ENCODE measurements at regions not wholly inside any gene's neighbourhood (a gene's known extent, or its start where the extent isn't known, plus 50 kb on each side); places are given as distances from the start of the nearest gene placed in this dataset.
A peak's percentile ranks its signal among the peaks of the same experiment; 100 is the strongest.

- DNase-seq (ENCODE audit: low read depth), result no peak
Observed at GRCh38 chr6:21965016-21965415, 331.8 kb downstream of the PRL start.

GRCh38 chr6:21965953-21966539, 330.8 kb downstream of the PRL start:
- DNase-seq (ENCODE audit: low read depth), result no peak

DNA sequence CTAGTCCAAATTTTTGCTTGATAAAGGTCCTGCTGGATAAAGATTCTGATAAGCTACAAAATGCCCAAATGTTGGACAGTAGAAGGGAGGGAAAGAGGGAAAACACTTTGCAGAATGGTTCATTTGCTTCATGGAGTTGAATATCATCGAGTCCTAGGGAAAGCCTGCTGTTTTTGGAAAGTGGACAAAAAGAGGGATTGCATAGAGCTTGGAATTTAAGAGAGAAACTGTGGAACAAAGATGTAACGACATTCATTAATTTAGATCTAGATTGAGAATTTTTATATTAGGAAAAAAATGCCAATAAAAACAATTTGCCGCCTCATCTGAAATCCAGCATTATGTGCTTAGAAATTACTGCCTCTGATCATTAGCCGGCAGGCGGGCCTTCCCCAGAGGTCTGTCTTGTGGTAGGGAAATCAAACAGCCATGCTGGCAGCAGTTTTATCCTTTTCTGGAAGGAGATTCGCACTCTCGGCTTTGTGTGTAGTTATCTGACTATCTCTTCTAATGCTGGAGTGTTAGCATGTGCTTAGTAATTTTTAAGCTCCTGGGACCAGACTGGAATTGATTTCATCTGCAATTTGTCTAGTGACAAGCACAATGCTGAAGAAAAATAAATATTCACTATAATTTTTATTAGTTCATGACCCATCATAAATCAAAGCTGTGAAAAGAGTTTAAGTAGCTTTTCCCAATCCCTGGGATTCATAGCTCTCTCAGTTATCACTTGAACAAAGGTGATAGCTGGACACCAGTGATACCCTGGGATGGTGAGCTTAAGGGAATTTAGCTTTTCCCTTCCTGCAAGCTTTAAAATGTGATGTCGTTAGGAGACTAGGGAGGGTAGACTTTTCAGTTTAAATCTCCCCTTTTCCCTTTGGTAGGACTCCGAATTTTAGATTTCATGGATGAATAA, 329.5 kb downstream of the PRL start:
- DNase-seq (ENCODE audit: low read depth), result no peak

- no peak for DNase-seq (ENCODE audit: low read depth)
Observed at GRCh38 chr6:21968411-21968810, 328.4 kb downstream of the PRL start.

- no peak for DNase-seq (ENCODE audit: low read depth)
Observed at GRCh38 chr6:21969192-21969591, 327.6 kb downstream of the PRL start.

- DNase-seq (ENCODE audit: low read depth), result no peak
Observed at GRCh38 chr6:21970569-21971300, 326.1 kb downstream of the PRL start.

- DNase-seq (ENCODE audit: low read depth), result no peak
Observed at GRCh38 chr6:21971541-21971940, 325.3 kb downstream of the PRL start.

DNA sequence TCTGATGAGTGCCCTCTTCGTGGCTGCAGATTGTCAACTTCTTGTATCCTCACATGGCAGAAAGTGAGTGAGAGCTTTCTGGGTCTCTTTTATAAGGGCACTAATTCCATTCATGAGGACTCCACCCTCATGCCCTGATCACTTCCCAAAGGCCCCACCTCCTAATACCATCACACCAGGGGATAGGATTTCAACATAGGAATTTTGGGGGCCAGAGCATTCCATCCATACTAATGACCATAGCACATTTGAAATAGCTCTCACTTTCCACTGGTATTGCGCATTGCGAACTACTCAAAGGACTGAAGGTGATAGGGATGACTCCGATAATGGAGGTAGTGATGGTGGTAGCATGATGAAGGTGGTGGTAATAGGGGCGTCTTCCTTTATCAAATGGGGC, 324.3 kb downstream of the PRL start:
- DNase-seq (ENCODE audit: low read depth), result no peak

GRCh38 chr6:21977346-21977745, 319.5 kb downstream of the PRL start:
- DNase-seq (ENCODE audit: low read depth), result no peak

- DNase-seq (ENCODE audit: low read depth), result no peak
Observed at GRCh38 chr6:21981235-21981833, 315.5 kb downstream of the PRL start.

- no peak for DNase-seq (ENCODE audit: low read depth)
Observed at GRCh38 chr6:21984135-21984534, 312.7 kb downstream of the PRL start.

DNA sequence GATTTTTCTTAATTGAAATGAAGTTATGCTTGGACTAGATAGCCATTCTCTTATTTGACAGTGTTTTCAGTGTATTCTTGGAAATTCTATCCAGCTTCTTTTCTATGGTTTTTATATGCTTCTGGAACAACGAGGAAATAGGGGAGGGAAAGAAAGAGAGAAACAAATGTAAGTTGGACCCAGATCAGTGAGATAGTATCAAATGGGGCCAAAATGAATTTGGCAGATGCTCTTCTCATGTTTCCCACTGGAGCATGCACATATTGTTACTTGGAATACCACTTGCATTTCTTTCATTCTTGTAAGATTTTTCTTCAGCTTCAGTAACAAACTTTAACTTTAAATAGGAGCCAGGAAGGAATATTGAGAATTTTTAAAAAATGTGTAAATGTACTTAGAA, 312.3 kb downstream of the PRL start:
- DNase-seq (ENCODE audit: low read depth), result no peak

DNA sequence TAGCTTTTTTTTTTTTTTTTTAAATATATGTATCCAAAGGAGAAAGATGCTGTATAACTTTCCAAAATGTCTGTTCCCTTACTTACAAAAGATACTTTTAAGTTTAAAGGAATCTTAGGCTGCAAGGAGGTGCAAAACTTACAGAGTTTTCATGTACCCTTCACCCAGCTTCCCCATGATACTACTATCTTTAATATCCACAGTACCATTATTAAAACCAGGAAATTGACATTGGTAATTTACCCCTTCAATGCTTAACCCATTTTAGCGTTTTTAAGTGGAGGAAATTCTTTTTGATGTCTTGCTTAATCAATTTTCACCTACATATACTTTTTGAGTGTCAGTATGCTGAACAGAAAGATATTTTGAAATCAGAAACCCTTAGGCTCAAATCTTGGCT, 310.9 kb downstream of the PRL start:
- no peak for DNase-seq (ENCODE audit: low read depth)

DNA sequence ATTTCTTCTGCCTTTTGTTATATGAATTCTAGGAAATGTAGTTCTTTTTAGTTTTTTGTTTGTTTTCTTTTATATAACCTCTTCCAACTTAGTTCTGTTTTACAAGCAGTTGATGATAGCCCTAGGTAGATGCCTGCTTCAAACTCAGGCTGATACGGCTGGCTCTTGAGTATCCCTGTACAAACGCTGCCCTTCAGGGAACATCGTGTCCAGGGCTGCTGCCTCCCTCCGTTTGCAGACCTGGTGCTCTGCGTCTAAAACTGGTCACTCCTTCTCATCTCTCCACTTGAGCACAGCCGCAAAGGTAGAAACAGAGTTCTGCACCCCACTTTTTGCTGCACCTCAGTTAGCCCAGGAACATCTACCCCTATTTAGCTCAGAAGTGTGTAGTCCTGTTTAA, 310.1 kb downstream of the PRL start:
- DNase-seq (ENCODE audit: low read depth), result no peak

DNA sequence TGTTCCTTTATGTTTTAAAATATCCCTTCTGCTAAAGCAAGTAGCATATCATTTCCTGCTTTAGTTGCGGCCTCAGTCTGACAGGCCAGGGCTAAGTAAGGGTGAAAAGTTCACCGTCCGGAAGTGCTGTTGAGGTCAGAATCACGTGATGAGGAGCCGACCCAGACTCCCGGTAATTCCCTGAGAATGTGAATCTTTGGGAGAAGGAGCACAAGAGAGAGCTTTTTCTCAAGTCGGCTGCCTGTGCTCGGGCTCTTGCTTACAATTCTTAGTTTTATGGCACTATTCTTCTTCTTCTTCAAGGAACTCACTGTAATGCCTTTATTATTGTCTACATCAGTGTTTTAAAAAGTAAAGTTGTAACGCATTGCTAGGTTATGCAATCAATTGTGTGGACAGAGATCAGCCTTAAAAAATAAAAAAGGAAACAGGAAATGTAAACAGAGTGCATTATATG, 309.3 kb downstream of the PRL start:
- no peak for DNase-seq (ENCODE audit: low read depth)

DNA sequence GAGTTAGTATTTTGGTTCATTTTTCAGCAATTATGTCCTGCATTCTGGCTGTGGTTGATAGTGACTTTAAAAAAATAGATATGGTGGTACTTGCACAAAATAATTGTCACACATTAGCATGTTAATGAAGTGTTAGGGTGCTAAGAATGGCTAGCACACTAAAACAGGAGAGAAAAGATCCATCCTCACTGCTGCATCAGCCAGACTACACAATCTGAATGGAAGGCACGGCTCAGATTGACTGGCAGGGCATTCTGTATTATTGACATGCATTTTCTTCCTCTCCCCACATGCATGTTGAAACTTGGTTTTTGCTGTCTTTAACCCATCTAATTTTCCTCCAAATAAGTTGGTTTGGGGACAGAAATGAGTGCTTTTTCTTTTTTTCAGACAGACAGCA, 306.3 kb downstream of the PRL start:
- no peak for DNase-seq (ENCODE audit: low read depth)

DNA sequence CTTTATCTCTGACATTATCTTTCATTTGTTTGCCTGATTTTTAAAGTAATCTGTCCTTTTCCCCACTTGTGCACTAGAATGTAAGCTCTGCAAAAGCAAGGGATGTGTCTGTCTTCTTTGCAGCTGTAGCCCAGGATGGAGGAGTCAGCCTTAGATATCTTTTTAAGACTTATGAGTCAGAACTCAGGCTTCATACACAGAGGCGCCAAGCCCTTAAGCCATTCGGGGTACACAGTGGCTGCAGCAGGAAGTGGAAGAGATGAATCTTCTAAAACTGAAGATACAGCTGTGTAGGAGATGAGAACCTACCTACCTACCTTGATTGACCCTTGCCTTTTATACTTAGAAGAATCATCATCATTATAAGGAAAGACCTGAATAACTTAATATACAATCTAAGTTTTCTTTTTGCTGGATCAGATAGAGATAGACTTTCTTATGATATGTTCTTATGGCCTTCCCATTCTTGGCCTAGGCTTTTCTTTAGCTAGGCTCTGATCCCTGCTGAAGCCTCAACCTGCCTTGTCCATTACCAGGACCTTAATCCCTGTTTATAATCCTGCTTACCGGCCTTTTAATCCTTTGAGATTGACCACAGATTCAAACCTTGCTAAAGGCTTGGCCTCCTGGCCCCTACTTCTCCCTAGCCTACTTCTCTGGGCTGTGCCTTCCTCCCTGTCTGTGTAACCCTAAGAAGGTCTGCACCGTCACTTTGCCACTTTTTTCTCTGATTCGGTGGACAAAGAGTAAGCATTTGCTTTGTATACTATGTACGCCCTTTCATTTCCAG, 304.5 kb downstream of the PRL start:
- DNase-seq (ENCODE audit: low read depth), result peak; percentile 5

- DNase-seq (ENCODE audit: low read depth), result no peak
Observed at GRCh38 chr6:21993841-21994240, 303.0 kb downstream of the PRL start.

GRCh38 chr6:21994821-21995220, 302.0 kb downstream of the PRL start:
- DNase-seq (ENCODE audit: low read depth), result no peak

DNA sequence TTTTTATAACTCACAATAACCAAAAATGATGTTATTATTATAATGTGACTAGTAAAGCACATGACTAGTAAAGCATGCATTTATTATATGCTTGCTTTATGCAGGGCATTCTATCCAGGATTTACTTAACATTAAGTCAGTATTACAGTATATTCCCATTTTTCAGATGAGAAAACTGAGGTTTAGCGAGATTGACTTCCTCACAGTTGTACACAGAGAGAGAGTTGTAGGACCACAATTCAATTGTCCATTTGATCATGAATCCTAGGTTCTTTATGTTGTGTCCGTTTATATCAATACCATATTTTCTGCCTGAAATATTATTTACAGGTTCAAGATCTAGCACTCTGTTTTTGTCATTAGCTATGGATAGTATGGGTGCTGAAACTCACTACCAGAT, 301.5 kb downstream of the PRL start:
- DNase-seq (ENCODE audit: low read depth), result no peak

DNA sequence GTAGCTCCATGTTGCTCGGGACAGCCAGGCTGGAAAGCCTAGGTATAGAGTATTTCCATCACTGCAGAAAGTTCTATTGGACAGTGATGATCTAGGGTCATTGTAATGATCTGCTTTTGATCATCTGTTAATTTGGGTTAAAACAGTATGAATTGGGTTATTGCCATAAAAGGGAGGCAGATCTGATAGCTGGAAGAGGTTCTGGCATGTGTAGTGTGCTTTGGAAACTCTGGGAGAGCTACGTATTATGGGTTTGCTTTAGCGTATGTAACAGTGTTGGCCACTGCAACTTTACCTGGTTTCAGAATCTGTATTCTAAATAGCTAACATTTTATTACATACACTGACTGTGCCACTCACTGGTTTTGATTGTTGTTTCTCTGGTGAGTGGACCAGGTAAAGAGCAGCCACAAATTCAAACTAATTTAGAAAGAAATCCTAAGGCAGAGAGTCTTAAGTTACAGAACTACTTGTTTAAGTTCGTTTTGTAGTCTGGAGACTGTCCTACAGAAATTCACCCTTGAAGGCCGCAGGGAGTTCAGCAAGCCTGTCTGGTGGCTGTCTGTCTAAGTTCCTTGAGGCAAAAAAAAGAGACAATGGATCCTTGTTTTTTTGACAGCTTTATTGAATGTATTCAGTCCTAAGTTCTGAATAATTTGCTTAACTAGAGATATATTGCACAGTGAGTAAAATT, 300.3 kb downstream of the PRL start:
- DNase-seq (ENCODE audit: low read depth), result no peak
